ENCODE measurements at regions not wholly inside any gene's neighbourhood (a gene's known extent, or its start where the extent isn't known, plus 50 kb on each side); places are given as distances from the start of the nearest gene placed in this dataset.

GRCh38 chr6:134866563-134866962 is 83.3 kb downstream of the ALDH8A1 start:
- no peak for DNase-seq

GRCh38 chr6:134864558-134864957 is 85.3 kb downstream of the ALDH8A1 start:
- DNase-seq, result no peak

- no peak for DNase-seq
Measured at GRCh38 chr6:134863763-134864510, 86.0 kb downstream of the ALDH8A1 start.

- DNase-seq, result no peak
Measured at GRCh38 chr6:134854366-134854765, 95.5 kb downstream of the ALDH8A1 start.

- DNase-seq, result no peak
Measured at GRCh38 chr6:134853111-134854055, 96.5 kb downstream of the ALDH8A1 start.

- DNase-seq, result no peak
Measured at GRCh38 chr6:134851548-134851947, 98.4 kb downstream of the ALDH8A1 start.

- DNase-seq, result no peak
Measured at GRCh38 chr6:134850721-134851305, 99.1 kb downstream of the ALDH8A1 start.

GRCh38 chr6:134849920-134850447 is 99.9 kb downstream of the ALDH8A1 start:
- no peak for DNase-seq

- no peak for DNase-seq
Measured at GRCh38 chr6:134848076-134848475, 101.8 kb downstream of the ALDH8A1 start.

- no peak for DNase-seq
Measured at GRCh38 chr6:134846865-134847264, 103.0 kb downstream of the ALDH8A1 start.

- no peak for DNase-seq
Measured at GRCh38 chr6:134846031-134846430, 103.9 kb downstream of the ALDH8A1 start.

- DNase-seq, result no peak
Measured at GRCh38 chr6:134844120-134844519, 105.8 kb downstream of the ALDH8A1 start.

GRCh38 chr6:134840086-134840867 is 109.6 kb downstream of the ALDH8A1 start:
- no peak for DNase-seq

- DNase-seq, result no peak
Measured at GRCh38 chr6:134835993-134836392, 113.9 kb downstream of the ALDH8A1 start.

GRCh38 chr6:134830940-134831339 is 119.0 kb downstream of the ALDH8A1 start:
- no peak for DNase-seq

- DNase-seq, result no peak
Measured at GRCh38 chr6:134830194-134830593, 119.7 kb downstream of the ALDH8A1 start.

- DNase-seq, result no peak
Measured at GRCh38 chr6:134828641-134829040, 121.3 kb downstream of the ALDH8A1 start.

- DNase-seq, result no peak
Measured at GRCh38 chr6:134826889-134827737, 122.8 kb downstream of the ALDH8A1 start.

- no peak for DNase-seq
Measured at GRCh38 chr6:134823710-134824034, 126.2 kb downstream of the ALDH8A1 start.

- DNase-seq, result peak; percentile 43 to 74
Measured at GRCh38 chr6:134822920-134823709, 126.8 kb downstream of the ALDH8A1 start.
